SH-SY5Y (cell line): ENCODE measurements at regions not wholly inside any gene's neighbourhood (a gene's known extent, or its start where the extent isn't known, plus 50 kb on each side); places are given as distances from the start of the nearest gene placed in this dataset.

ENCODE experiments used
- GATA2 ChIP-seq: IDR thresholded peaks from 2 replicates; pipeline ENCODE4 v1.6.1; 2011; ENCODE audit warnings: mild to moderate bottlenecking, low read depth, low read length
- GATA3 ChIP-seq: IDR thresholded peaks from 2 replicates; pipeline ENCODE4 v1.6.1; 2011; ENCODE audit warnings: low read depth, mild to moderate bottlenecking, low read length, moderate library complexity

DNA sequence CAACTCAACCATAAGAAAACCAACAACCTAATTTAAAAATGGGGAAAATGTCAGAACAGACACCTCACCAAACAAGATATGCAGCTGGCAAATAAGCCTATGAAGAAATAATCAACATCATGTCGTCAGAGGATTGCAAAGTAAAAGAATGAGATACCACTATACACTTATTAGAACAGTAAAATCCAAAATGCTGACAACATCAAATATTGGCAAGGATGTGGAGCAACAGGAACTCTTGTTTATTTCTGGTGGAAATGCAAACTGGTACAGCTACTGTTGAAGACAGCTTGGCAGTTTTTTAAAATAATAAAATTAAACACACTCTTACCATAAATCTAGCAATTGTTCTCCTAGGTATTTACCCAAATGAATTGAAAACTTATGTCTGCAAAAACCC is 140.7 kb upstream of the B3GAT1 start:
- TF ChIP-seq GATA2 (no peak), GATA3 (no peak)

DNA sequence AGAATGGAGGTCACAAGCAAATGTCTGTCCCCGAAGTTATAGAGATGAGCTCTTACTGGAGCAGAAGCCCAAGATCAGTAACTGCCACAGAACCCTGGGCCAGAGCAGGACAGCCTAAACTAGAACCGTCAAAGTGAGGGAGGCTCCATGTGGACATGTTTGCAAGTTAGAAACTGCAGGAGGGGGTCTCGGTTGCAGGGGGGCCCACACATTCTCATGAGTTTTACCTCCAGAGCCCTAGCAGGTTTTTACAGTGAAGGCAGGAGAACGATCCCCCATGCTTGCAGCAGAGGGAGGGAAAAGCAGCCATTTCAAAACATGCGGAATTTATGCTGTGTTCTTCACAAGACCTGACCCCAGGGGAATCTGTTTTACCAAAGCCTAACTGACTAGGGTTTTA is 133.5 kb upstream of the B3GAT1 start:
- TF ChIP-seq GATA3: no peak
- no peak for TF ChIP-seq GATA2

DNA sequence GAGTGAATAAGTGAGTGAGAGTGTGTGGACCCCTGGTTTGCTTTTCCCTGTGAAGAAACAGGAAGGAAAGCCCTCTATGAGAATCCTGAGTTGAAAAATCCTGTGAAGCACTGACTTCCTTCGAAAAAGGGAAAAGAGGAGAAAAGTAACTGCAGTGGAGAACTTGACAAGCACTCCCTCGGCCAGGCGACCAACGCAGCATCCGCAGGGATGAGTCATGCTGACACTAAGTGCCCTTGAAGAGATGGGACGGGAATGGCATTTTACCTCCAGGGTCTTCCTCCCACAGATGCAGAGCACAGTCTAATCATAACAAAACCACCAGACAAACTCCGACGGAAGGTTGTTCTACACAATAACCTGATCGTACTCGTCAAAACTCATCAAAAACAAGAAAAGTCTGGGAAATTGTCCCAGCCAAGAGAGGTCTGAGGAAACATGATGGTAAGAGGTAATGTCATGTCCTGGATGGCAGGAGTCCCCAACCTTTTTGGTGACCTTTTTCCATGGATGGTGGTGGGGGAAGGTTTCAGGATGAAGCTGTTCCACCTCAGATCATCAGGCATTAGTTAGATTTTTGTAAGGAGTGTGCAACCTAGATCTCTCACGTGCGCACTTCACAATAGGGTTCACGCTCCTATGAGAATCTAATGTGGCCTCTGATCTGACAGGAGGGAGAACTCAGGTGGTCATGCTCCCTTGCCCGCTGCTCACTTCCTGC is 132.2 kb upstream of the B3GAT1 start:
- TF ChIP-seq GATA2: no peak
- TF ChIP-seq GATA3: no peak

DNA sequence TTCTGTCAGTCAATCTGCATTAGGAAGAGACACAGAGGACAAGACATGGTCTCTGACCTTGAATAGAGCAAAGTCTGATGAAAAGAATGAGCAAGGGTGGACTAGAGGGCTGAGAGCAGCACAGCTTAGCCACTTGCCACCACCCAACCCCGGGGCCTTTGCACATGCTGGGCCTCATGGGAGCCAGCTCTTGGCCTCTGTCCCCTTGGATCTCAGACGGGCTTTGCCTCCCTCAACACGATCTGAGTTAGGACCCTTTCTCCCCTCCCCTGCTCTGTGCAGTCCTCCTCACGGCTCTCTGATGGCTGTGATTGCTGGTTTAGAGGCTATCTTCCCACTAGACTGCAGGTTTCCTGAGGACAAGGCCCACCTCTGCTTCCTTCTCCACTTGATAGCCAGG is 131.6 kb upstream of the B3GAT1 start:
- TF ChIP-seq GATA3 (no peak), GATA2 (no peak)

DNA sequence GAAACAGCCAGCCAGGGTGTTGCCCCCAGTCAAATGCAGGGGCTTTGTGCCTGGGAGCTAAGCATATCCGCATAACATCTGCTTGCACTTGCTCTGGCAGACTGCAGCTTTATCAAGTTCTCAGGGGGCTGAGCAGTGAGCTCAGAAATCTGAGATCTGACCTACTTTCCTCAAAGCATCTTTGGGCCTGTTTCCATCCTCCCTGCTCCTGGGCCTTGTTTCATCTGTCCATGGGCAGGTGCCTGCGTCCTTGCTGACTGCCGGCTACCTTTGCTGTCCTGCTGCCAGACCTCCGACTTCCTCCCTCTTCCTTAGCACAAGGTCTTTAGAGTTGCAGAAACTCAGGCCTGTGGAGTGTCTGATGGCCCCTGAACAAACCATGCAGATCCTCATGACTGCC is 131.2 kb upstream of the B3GAT1 start:
- no peak for TF ChIP-seq GATA2
- no peak for TF ChIP-seq GATA3

DNA sequence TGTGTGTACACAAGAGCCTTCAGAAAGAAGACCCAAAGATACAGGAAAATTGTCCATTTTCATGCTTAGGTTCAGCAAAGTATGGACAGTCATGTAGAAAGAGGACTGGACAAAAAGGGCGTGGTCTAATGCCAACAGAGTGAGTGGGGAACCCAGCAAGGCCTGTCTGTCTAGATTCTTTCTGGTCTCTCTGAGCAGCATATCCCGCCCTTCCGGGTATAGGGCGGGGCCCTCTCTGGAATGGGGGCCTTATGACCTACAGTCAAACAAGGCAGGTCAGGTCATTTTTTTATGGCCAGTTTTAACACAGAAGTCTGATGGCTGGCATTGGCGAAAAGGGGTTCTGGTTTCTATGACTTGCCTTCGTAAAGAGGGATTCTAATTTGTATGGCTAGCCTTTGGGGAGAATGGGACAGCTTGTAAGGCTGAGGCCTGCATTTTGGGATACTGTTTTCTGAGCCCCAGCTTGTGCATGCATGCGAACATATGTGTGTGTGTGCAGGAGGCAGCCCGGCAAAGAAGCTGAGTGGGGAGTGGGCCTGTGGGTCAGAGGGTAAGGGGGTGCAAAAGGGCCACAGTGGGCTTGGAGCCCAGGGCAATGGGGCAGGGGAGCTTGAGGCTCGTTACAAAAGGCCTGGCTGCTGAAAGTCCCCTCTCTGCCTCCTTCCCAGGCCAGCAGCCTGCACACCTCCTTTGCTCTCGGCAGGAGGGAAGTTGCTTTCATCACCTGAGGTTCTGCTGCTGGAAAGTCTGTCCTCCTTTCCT is 130.5 kb upstream of the B3GAT1 start:
- TF ChIP-seq GATA3: no peak
- no peak for TF ChIP-seq GATA2

DNA sequence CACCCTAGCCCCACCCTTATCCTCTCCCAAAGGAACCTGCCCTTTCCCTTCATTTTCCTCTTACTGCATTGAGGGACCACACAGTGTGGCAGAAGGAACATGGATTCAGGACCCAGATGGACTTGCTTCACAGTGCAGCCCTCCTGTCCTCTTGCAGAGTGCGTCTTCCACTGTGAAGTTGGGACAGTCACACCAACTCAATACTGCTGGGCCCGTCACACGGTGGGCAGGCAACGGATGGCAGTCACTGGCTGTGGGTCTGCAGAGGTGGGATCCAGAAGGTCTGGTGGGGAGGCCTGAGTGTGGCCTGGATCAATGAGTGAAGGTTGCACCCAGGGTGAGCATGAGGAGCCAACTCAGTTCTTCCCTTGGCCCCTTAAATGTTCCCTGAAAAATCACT is 129.9 kb upstream of the B3GAT1 start:
- no peak for TF ChIP-seq GATA3

DNA sequence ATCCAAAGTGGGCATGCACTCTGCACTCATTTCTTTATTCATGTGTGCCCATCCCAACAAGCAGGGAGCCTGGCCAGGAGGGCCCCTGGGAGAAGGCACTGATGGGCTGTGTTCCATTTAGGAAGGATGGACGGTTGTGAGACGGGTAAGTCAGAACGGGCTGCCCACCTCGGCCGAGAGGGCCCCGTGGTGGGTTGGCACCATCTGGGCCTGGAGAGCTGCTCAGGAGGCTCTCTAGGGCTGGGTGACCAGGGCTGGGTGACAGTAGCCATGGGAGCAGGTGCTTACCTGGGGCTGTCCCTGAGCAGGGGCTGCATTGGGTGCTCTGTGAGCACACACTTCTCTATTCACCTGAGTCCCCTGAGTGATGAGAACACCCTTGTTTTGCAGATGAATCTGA is 129.3 kb upstream of the B3GAT1 start:
- TF ChIP-seq GATA2 (no peak), GATA3 (no peak)

DNA sequence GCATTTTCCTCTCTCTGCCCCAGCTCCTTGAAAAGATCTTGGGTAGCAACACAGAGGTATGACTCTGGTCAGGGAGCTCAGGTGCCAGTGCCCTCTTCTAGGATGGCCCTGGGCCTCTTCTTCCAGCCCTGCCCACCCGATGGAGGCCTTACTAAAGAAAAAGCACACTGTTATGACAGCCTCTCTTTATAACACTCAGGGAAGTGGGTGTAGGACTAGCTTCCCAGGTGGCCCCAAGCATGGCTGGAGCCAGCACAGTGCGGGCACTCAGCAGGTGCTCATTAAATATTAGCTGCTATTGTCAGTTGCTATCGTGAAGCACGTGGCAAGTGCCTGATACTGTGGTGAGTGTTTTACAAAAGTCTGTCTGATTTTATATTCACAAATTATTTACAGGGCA is 127.2 kb upstream of the B3GAT1 start:
- TF ChIP-seq GATA3: no peak
- no peak for TF ChIP-seq GATA2

DNA sequence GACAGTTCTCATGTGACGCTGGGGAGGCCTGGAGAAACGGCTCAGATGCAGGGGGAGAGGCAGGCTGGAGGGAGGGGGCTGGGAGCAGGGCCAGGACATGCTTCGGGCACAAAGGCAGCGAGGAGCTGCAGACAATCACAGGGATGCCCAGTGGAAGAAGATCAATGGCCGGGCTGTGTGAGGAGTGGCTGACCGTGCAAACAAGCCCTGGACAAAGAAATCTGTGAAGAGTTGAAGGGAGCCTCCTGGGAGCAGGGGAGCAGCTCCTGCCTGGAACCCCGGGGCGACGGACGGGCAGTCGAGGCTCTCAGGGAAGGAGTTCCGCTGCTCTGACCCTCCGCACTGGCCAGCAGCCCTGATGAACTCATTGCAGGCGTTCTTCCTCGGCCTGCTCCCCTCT is 126.7 kb upstream of the B3GAT1 start:
- no peak for TF ChIP-seq GATA2
- no peak for TF ChIP-seq GATA3

DNA sequence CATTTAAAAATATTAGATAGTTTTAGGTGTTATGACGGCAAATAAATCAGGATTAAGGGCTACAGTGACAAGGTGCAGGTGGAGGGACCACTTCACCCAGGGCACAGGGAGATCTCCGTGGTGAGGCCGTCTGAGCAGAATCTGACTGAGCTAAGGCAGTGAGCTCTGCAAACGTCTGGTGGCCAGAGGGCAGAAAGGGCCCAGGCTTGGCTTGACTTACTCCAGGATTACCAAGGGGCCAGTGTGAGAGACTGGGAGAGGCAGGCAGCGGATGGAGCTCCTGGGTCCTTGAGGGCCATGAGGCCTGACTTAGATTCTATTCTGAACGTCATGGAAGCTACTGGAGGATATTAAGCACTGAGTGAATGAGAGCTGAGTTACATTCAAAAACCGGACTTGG is 125.9 kb upstream of the B3GAT1 start:
- no peak for TF ChIP-seq GATA3
- no peak for TF ChIP-seq GATA2

DNA sequence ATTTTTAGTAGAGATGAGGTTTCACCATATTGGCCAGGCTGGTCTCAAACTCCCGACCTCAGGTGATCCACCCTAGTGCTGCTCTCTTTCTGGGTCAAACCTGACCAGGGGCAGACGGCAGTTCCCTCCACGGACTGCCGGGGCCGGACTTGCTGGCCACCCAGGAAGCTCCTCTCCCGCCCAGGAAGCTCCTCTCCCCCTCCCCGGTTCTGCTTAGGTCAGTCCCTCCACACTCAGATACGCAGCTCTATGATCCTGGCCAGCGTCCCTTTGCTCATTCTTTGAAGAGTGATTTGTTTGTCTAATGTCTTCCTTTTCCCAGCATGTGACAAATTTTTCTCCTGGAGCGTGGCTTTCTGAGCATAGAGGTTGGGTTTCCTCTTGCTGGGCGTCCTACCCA is 125.3 kb upstream of the B3GAT1 start:
- TF ChIP-seq GATA3: no peak
- TF ChIP-seq GATA2: no peak

DNA sequence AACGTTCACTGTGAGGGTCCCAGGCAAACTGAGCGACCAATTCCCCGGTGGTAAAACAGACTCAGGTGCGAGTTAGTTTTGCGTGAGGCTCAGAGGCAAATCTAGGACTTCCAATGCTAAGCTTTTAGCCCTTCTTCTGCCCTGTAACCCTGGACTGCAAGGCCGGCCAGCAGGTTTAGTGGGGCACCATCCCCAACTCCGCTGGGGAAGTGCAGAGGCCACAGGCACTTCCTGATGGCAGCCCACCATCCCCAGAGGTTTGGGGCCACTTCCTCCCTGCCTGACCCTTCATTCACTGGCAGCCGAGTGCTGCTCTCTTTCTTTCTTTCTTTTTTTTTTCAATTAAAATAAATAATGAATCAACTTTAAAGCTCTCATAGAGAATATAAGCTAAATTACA is 124.6 kb upstream of the B3GAT1 start:
- no peak for TF ChIP-seq GATA3
- no peak for TF ChIP-seq GATA2

DNA sequence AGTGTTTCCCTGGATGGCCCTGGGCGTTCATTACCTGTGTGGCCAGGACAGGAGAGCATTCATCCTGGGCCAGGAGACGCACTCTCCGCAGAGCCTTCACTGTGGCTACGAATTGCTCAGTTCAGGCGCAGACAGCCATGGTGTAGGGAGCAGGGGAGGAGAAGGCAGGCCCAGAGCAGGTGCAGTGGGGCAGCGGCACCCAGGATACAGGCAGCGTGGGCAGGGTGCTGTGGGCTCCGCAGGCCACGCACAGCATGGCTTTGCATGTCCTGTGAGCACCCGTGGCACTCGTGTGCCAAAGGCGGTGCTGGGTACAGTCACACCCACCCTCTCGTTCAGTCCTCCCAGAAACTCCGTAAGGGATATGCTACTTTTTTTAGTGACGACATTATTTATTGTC is 124.2 kb upstream of the B3GAT1 start:
- no peak for TF ChIP-seq GATA2
- no peak for TF ChIP-seq GATA3

DNA sequence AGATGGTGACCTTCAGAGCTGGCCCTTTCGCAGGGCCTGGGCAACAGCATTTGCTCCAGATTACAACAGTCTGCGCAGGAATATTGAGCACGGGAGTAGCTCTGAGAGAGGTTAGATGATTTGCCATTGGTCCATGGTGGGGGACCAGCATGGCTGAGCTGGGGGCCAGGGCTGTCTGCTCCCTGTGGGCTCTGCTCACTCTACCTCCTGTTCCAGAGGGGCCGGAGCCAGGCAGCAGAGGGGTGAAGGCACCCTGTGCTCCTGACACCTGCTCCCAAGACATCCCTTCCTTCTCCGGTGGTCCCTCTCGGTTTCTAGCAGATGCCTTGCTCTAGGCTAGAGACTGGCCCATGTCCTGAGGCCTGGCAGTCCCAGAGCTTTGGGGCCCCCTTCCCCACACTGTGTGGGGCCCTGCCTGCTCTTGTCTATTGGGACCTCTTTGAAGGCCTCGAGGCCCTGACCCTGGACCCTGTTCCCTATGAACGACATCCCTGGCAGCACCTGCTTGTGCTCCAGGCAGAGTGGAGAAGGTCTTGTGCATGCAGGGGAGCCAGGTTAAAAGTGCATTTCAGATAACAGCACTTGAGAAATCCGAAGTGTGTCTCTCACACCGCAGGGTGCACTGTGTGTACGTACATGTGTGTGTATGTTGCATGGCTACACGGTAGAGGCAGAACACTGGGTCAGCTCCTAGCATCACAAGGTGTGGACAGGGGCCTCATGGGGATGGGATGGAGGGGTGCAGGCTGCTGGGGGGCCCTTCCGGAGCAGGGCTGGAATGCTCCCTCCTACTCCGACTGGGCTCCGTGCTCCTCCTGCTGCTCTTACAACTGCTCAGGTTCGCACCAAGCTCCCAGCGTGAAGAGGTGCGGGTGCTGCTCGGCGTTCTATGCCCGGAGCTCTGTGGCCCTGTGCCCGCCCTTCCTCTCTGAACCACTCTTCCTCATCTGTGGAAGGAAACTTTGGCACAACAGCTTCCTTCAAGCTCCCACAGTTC is 123.3 kb upstream of the B3GAT1 start:
- TF ChIP-seq GATA3: no peak
- no peak for TF ChIP-seq GATA2
